GM12891 (cell line): ENCODE measurements at regions not wholly inside any gene's neighbourhood (a gene's known extent, or its start where the extent isn't known, plus 50 kb on each side); places are given as distances from the start of the nearest gene placed in this dataset.

Experiments
- DNase-seq: peaks from one replicate; pipeline ENCODE4 v3.0.0; 2011; ENCODE audit warnings: low spot score; ENCODE audit not compliant: insufficient read length
- FAIRE-seq: peaks from 2 replicates; lab custom pipeline; 2011; peaks lifted over from hg19 to GRCh38; lab: Jason Lieb, UNC
- PAX5 ChIP-seq: IDR thresholded peaks from 2 replicates; pipeline ENCODE4 v1.6.1; 2011; ENCODE audit warnings: low read length, moderate library complexity, mild to moderate bottlenecking; ENCODE audit not compliant: insufficient read depth, severe bottlenecking
- POLR2A ChIP-seq: IDR thresholded peaks from 2 replicates; pipeline ENCODE4 v1.6.1; 2011; ENCODE audit warnings: low read depth, low read length, control low read depth
- POLR2AphosphoS5 ChIP-seq: IDR thresholded peaks from 2 replicates; pipeline ENCODE4 v1.6.1; 2011; ENCODE audit warnings: low read depth, low read length, control low read depth
- POU2F2 ChIP-seq: IDR thresholded peaks from 2 replicates; pipeline ENCODE4 v1.6.1; 2011; ENCODE audit warnings: low read depth, mild to moderate bottlenecking, control low read depth, low read length, moderate library complexity
- SPI1 ChIP-seq: IDR thresholded peaks from 2 replicates; pipeline ENCODE4 v1.6.1; 2011; ENCODE audit warnings: low read depth, low read length, control low read depth
- TAF1 ChIP-seq: IDR thresholded peaks from 2 replicates; pipeline ENCODE4 v1.6.1; 2011; ENCODE audit warnings: low read depth, low read length, control low read depth

- TF ChIP-seq TAF1: no peak
- TF ChIP-seq POLR2A: no peak
- no peak for TF ChIP-seq PAX5
- TF ChIP-seq POU2F2: no peak
- no peak for TF ChIP-seq POLR2AphosphoS5
- no peak for TF ChIP-seq SPI1
- DNase-seq (no peak), FAIRE-seq (no peak)
Observed at GRCh38 chr9:115196919-115197318, 79.0 kb upstream of the TNC start.

- DNase-seq (no peak), FAIRE-seq (no peak)
- TF ChIP-seq POLR2A (no peak), POU2F2 (no peak), PAX5 (no peak), POLR2AphosphoS5 (no peak), TAF1 (no peak), SPI1 (peak; percentile 73)
Observed at GRCh38 chr9:115198001-115198400, 80.0 kb upstream of the TNC start.

GRCh38 chr9:115200711-115201505 lies 83.0 kb upstream of the TNC start:
- no peak for FAIRE-seq
- TF ChIP-seq POLR2AphosphoS5: no peak
- DNase-seq: no peak

- FAIRE-seq: no peak
- TF ChIP-seq SPI1: no peak
- TF ChIP-seq POLR2A: no peak
- no peak for TF ChIP-seq POLR2AphosphoS5
- TF ChIP-seq PAX5: no peak
- no peak for TF ChIP-seq POU2F2
- TF ChIP-seq TAF1: no peak
- no peak for DNase-seq
Observed at GRCh38 chr9:115202181-115202580, 84.2 kb upstream of the TNC start.

- DNase-seq (no peak), FAIRE-seq (no peak)
- TF ChIP-seq POLR2AphosphoS5 (no peak), POU2F2 (no peak), SPI1 (0 out of 2 replicates have a peak, but pooled peaks have one; percentile 11)
Observed at GRCh38 chr9:115202960-115203751, 85.2 kb upstream of the TNC start.

- DNase-seq: no peak
Observed at GRCh38 chr9:115204904-115205453, 87.0 kb upstream of the TNC start.

GRCh38 chr9:115207003-115207836 lies 89.3 kb upstream of the TNC start:
- DNase-seq: no peak
- TF ChIP-seq POU2F2 (peak; percentile 85), POLR2AphosphoS5 (no peak)
- FAIRE-seq: peak; percentile 91

More at GRCh38 chr9:115204904-115205453, 87.0 kb upstream of the TNC start:
- peak; percentile 33 for FAIRE-seq
- TF ChIP-seq TAF1: no peak
- TF ChIP-seq SPI1: peak; percentile 65

- no peak for FAIRE-seq
- DNase-seq: no peak
- TF ChIP-seq SPI1 (no peak), POU2F2 (no peak), POLR2AphosphoS5 (no peak), POLR2A (no peak), PAX5 (no peak), TAF1 (no peak)
Observed at GRCh38 chr9:115208501-115208900, 90.5 kb upstream of the TNC start.

- TF ChIP-seq TAF1 (no peak), POLR2AphosphoS5 (no peak), SPI1 (no peak), POU2F2 (no peak), POLR2A (no peak; the same call in 1 of the 2 replicates), PAX5 (no peak)
- peak; percentile 92 for FAIRE-seq
Observed at GRCh38 chr9:115209601-115210306, 91.8 kb upstream of the TNC start.

More at GRCh38 chr9:115209601-115210306, 91.8 kb upstream of the TNC start:
- DNase-seq: no peak
